DOHH2 (cell line): ENCODE measurements at regions not wholly inside any gene's neighbourhood (a gene's known extent, or its start where the extent isn't known, plus 50 kb on each side); places are given as distances from the start of the nearest gene placed in this dataset.

Experiments
- CTCF ChIP-seq: fragments of 200-600 bp; sonication (generic); IDR thresholded peaks from one replicate; pipeline ENCODE4 v1.5.1; 2014; ENCODE audit warnings: antibody characterized with exemption, mild to moderate bottlenecking, low read depth, low read length; ENCODE audit not compliant: poor library complexity, severe bottlenecking
- EZH2phosphoT487 ChIP-seq: fragments of 200-600 bp; sonication (generic); IDR thresholded peaks from 2 replicates; pipeline ENCODE4 v1.6.1; 2017; ENCODE audit warnings: borderline replicate concordance, mild to moderate bottlenecking, antibody characterized with exemption, low read length, moderate library complexity, mixed read lengths

- TF ChIP-seq CTCF, result no peak
- no peak for TF ChIP-seq EZH2phosphoT487
Observed at GRCh38 chr4:143026459-143027170, 158.1 kb upstream of the USP38 start.
